GM19468 (cell line): ENCODE measurements at regions not wholly inside any gene's neighbourhood (a gene's known extent, or its start where the extent isn't known, plus 50 kb on each side); places are given as distances from the start of the nearest gene placed in this dataset.

ENCODE experiments used
- ATAC-seq: cut with Tn5 transposase; IDR thresholded peaks from one replicate; pipeline ENCODE4 v1.9.1; 2021; ENCODE audit warnings: mild to moderate bottlenecking, moderate library complexity, moderate number of reproducible peaks; ENCODE audit not compliant: unreplicated experiment; ENCODE audit errors: extremely low read depth

GRCh38 chr5:27503813-27504212, 465.4 kb upstream of the CDH9 start:
- ATAC-seq, result no peak

GRCh38 chr5:27502236-27502635, 463.9 kb upstream of the CDH9 start:
- ATAC-seq, result no peak

- ATAC-seq, result no peak
Observed at GRCh38 chr5:27497491-27497890, 459.1 kb upstream of the CDH9 start.

- no peak for ATAC-seq
Observed at GRCh38 chr5:27494887-27495286, 456.5 kb upstream of the CDH9 start.

- no peak for ATAC-seq
Observed at GRCh38 chr5:27491746-27492439, 453.5 kb upstream of the CDH9 start.

GRCh38 chr5:27491047-27491446, 452.7 kb upstream of the CDH9 start:
- no peak for ATAC-seq

GRCh38 chr5:27489701-27490100, 451.3 kb upstream of the CDH9 start:
- no peak for ATAC-seq

- ATAC-seq, result no peak
Observed at GRCh38 chr5:27482663-27483062, 444.3 kb upstream of the CDH9 start.

- no peak for ATAC-seq
Observed at GRCh38 chr5:27479859-27480258, 441.5 kb upstream of the CDH9 start.

- ATAC-seq, result no peak
Observed at GRCh38 chr5:27477550-27477949, 439.2 kb upstream of the CDH9 start.

- ATAC-seq, result no peak
Observed at GRCh38 chr5:27476356-27476988, 438.1 kb upstream of the CDH9 start.

- no peak for ATAC-seq
Observed at GRCh38 chr5:27475063-27475462, 436.7 kb upstream of the CDH9 start.

- no peak for ATAC-seq
Observed at GRCh38 chr5:27474395-27474794, 436.0 kb upstream of the CDH9 start.

- no peak for ATAC-seq
Observed at GRCh38 chr5:27474047-27474309, 435.6 kb upstream of the CDH9 start.

GRCh38 chr5:27473307-27474046, 435.1 kb upstream of the CDH9 start:
- ATAC-seq, result no peak

- ATAC-seq, result no peak
Observed at GRCh38 chr5:27472871-27473270, 434.5 kb upstream of the CDH9 start.

GRCh38 chr5:27472000-27472763, 433.8 kb upstream of the CDH9 start:
- peak; percentile 87 for ATAC-seq

- ATAC-seq, result no peak
Observed at GRCh38 chr5:27466959-27467358, 428.6 kb upstream of the CDH9 start.

- no peak for ATAC-seq
Observed at GRCh38 chr5:27465140-27465539, 426.8 kb upstream of the CDH9 start.

- ATAC-seq, result no peak
Observed at GRCh38 chr5:27463446-27464149, 425.2 kb upstream of the CDH9 start.
